ENCODE measurements at regions not wholly inside any gene's neighbourhood (a gene's known extent, or its start where the extent isn't known, plus 50 kb on each side); places are given as distances from the start of the nearest gene placed in this dataset.

- TF ChIP-seq RAD21 (CRISPR knock-in tag; IDR thresholded peaks at IDR 0.05) (peak; percentile 56), CCAR2 (optimal IDR thresholded peaks at IDR 0.05; ENCODE audit: low read depth, low read length) (peak; percentile 98), E2F1 (CRISPR knock-in tag; IDR thresholded peaks at IDR 0.05) (0 out of 2 replicates have a peak, but pooled peaks have one; percentile 24), ZMYM3 (CRISPR knock-in tag; IDR thresholded peaks at IDR 0.05) (peak; percentile 98), BRF2 (CRISPR knock-in tag; IDR thresholded peaks at IDR 0.05) (peak; percentile 98), NCOR1 (IDR thresholded peaks at IDR 0.05; ENCODE audit: borderline replicate concordance, low read length) (peak; percentile 99), ZNF570 (CRISPR knock-in tag; IDR thresholded peaks at IDR 0.05; ENCODE audit: borderline replicate concordance) (no peak), ZNF883 (CRISPR knock-in tag; IDR thresholded peaks at IDR 0.05; ENCODE audit: not compliant biosample characterization) (peak; percentile 68), ZNF44 (CRISPR knock-in tag; IDR thresholded peaks at IDR 0.05) (0 out of 2 replicates have a peak, but pooled peaks have one; percentile 90), NFRKB (IDR thresholded peaks at IDR 0.05) (no peak), ZNF335 (CRISPR knock-in tag; IDR thresholded peaks at IDR 0.05) (peak; percentile 96), ATM (IDR thresholded peaks at IDR 0.05; ENCODE audit: borderline replicate concordance) (no peak), ZNF639 (CRISPR knock-in tag; conservative IDR thresholded peaks at IDR 0.05) (peak; percentile 94), ZNF224 (CRISPR knock-in tag; IDR thresholded peaks at IDR 0.05) (peak; percentile 76), ZNF891 (CRISPR knock-in tag; IDR thresholded peaks at IDR 0.05) (peak; percentile 85; the same call in 1 of the 2 replicates), ZNF3 (CRISPR knock-in tag; IDR thresholded peaks at IDR 0.05) (peak; percentile 38; the same call in 1 of the 2 replicates), ZNF747 (CRISPR knock-in tag; IDR thresholded peaks at IDR 0.05; ENCODE audit: borderline replicate concordance) (peak; percentile 99), ZNF232 (CRISPR knock-in tag; IDR thresholded peaks at IDR 0.05; ENCODE audit: borderline replicate concordance) (peak; percentile 90), ZBTB10 (CRISPR knock-in tag; IDR thresholded peaks at IDR 0.05; ENCODE audit: borderline replicate concordance) (peak; percentile 89; the same call in 1 of the 2 replicates), FOSL1 (CRISPR knock-in tag; IDR thresholded peaks at IDR 0.05; ENCODE audit: borderline replicate concordance) (peak; percentile 81; the same call in 1 of the 2 replicates), REPIN1 (CRISPR knock-in tag; IDR thresholded peaks at IDR 0.05; ENCODE audit: borderline replicate concordance, low read depth) (peak; percentile 98), FOXK2 (IDR thresholded peaks at IDR 0.05) (peak; percentile 90), GZF1 (CRISPR knock-in tag; IDR thresholded peaks at IDR 0.05) (peak; percentile 89; the same call in 1 of the 2 replicates), NFIC (IDR thresholded peaks at IDR 0.05; ENCODE audit: low read length) (peak; percentile 100), ERF (CRISPR knock-in tag; IDR thresholded peaks at IDR 0.05) (peak; percentile 100)
These were observed 109.5 kb downstream of the SNX5 start (continued) for GRCh38 chr20:17859002-17859615.

Data from HepG2 (cell line).